Gastrocnemius medialis (tissue), 4 donors: ENCODE measurements at regions not wholly inside any gene's neighbourhood (a gene's known extent, or its start where the extent isn't known, plus 50 kb on each side); places are given as distances from the start of the nearest gene placed in this dataset.

ENCODE experiments used
- ATAC-seq, 2 donors: fragments of 150-250 bp; one replicate each; pipeline ENCODE4 v1.9.1; 2016
- DNase-seq, 2 donors: peaks; one replicate each; pipeline ENCODE4 v3.0.0-alpha.2; 2019
- H3K27ac ChIP-seq, 4 donors: fragments of 200-600 bp; sonication (generic); 1 replicate in 1 of 4; 2 replicates in 3 of 4; pipeline ENCODE4 v1.5.1; 2016 to 2018; ENCODE audit warnings: mild to moderate bottlenecking in 2 of 4, moderate library complexity in 1 of 4
- H3K27me3 ChIP-seq, 3 donors: fragments of 200-600 bp; sonication (generic) in 2 of 3; 1 replicate in 1 of 3; 2 replicates in 2 of 3; pipeline versions ENCODE4 v1.5.1 to v1.6.0; 2016 to 2019; ENCODE audit warnings: mild to moderate bottlenecking in 1 of 3, moderate library complexity in 1 of 3
- H3K36me3 ChIP-seq, 2 donors: fragments of 200-600 bp; sonication (generic) in 1 of 2; one replicate each; pipeline ENCODE4 v1.5.1; 2017 to 2018
- H3K4me1 ChIP-seq, 2 donors: fragments of 200-600 bp; sonication (generic) in 1 of 2; one replicate each; pipeline ENCODE4 v1.5.1; 2016 to 2017; ENCODE audit warnings: mild to moderate bottlenecking in 2 of 2
- H3K4me3 ChIP-seq, 4 donors: fragments of 200-600 bp; sonication (generic) in 3 of 4; 1 replicate in 1 of 4; 2 replicates in 3 of 4; pipeline ENCODE4 v1.5.1; 2016 to 2019; ENCODE audit warnings: mild to moderate bottlenecking in 2 of 4
- H3K9me3 ChIP-seq, 3 donors: fragments of 200-600 bp; sonication (generic) in 2 of 3; 1 replicate in 1 of 3; 2 replicates in 2 of 3; pipeline ENCODE4 v1.5.1; 2016 to 2019
- CTCF ChIP-seq, 5 experiments: fragments of 450-650 bp in 3 of 5; fragments of 200-600 bp in 2 of 5; sonication (generic) in 2 of 5; IDR thresholded peaks in 4 of 5; conservative IDR thresholded peaks in 1 of 5; 1 replicate in 4 of 5; 2 replicates in 1 of 5; pipeline ENCODE4 v1.5.1; 2016 to 2019; ENCODE audit warnings: antibody characterized with exemption in 5 of 5, mild to moderate bottlenecking in 3 of 5, moderate library complexity in 3 of 5
- POLR2A ChIP-seq, 2 donors: fragments of 450-650 bp; IDR thresholded peaks; one replicate each; pipeline ENCODE4 v1.6.1; 2017; ENCODE audit warnings: antibody characterized with exemption in 2 of 2, mild to moderate bottlenecking in 2 of 2, moderate library complexity in 2 of 2
- in situ Hi-C, 4 donors: fragments of 200-750 bp; cut with MboI; loops; one replicate each; pipeline versions ENCODE4 v1.15.0 to v1.8.0; 2017; ENCODE audit warnings: low sequenced_read_pairs in 4 of 4
- intact Hi-C: fragments of 100-400 bp; cut with DNase I; formaldehyde crosslinking; loops from one replicate; pipeline ENCODE4 v1.15.1; 2023; ENCODE audit warnings: low total_unique reads

GRCh38 chr6:156398371-156398770, 378.8 kb upstream of the ARID1B start:
- no peak overlapping the region for H3K4me3 ChIP-seq
- in situ Hi-C loops (no loop called here), intact Hi-C loops (no loop called here)
- H3K27me3 ChIP-seq: peaks cover 5 to 10% (median 8%) of the 10 kb centered on the region in 3 donors
- TF ChIP-seq POLR2A (IDR thresholded peaks at IDR 0.05): no peak
- TF ChIP-seq CTCF (IDR thresholded peaks at IDR 0.05 in 4 of 5, conservative IDR thresholded peaks at IDR 0.05 in 1 of 5): no peak
- H3K36me3 ChIP-seq: no peaks in the 10 kb centered on the region
- no peak for ATAC-seq
- no peak overlapping the region for H3K27ac ChIP-seq
- peaks cover 2 to 6% of the 10 kb centered on the region in 2 donors for H3K4me1 ChIP-seq
- DNase-seq: no peak
- no peaks in the 10 kb centered on the region for H3K9me3 ChIP-seq

GRCh38 chr6:156396791-156397418, 380.3 kb upstream of the ARID1B start:
- Histone ChIP-seq H3K4me1 (peaks cover 2 to 6% of the 10 kb centered on the region in 2 donors), H3K9me3 (no peaks in the 10 kb centered on the region), H3K4me3 (peak overlapping the region in 2 of 4 donors; percentile 20 to 28), H3K36me3 (no peaks in the 10 kb centered on the region), H3K27ac (no peak overlapping the region), H3K27me3 (peaks cover 5 to 10% (median 8%) of the 10 kb centered on the region in 3 donors)
- in situ Hi-C loops (no loop called here), intact Hi-C loops (no loop called here)
- no peak for DNase-seq
- no peak for ATAC-seq
- TF ChIP-seq POLR2A (IDR thresholded peaks at IDR 0.05): no peak

GRCh38 chr6:156396068-156396771, 381.0 kb upstream of the ARID1B start:
- no peak for TF ChIP-seq POLR2A (IDR thresholded peaks at IDR 0.05)
- no peak for TF ChIP-seq CTCF (IDR thresholded peaks at IDR 0.05 in 4 of 5, conservative IDR thresholded peaks at IDR 0.05 in 1 of 5)
- intact Hi-C loops: no loop called here
- Histone ChIP-seq H3K9me3 (no peaks in the 10 kb centered on the region), H3K27ac (no peak overlapping the region), H3K36me3 (no peaks in the 10 kb centered on the region), H3K27me3 (peaks cover 5 to 10% (median 8%) of the 10 kb centered on the region in 3 donors), H3K4me1 (peaks cover 2 to 6% of the 10 kb centered on the region in 2 donors), H3K4me3 (peak overlapping the region in 1 of 4 donors; percentile 28)
- ATAC-seq: no peak
- in situ Hi-C loops: no loop called here
- DNase-seq: no peak

GRCh38 chr6:156395276-156395675, 381.9 kb upstream of the ARID1B start:
- Histone ChIP-seq H3K9me3 (no peaks in the 10 kb centered on the region), H3K27ac (no peak overlapping the region), H3K4me1 (peaks cover 2 to 6% of the 10 kb centered on the region in 2 donors), H3K4me3 (no peak overlapping the region), H3K36me3 (no peaks in the 10 kb centered on the region), H3K27me3 (peaks cover 5 to 10% (median 8%) of the 10 kb centered on the region in 3 donors)
- in situ Hi-C loops: no loop called here
- TF ChIP-seq POLR2A (IDR thresholded peaks at IDR 0.05): no peak
- TF ChIP-seq CTCF (IDR thresholded peaks at IDR 0.05 in 4 of 5, conservative IDR thresholded peaks at IDR 0.05 in 1 of 5): no peak
- intact Hi-C loops: no loop called here
- ATAC-seq (no peak), DNase-seq (no peak)

GRCh38 chr6:156392648-156393047, 384.5 kb upstream of the ARID1B start:
- no peaks in the 10 kb centered on the region for H3K9me3 ChIP-seq
- no peaks in the 10 kb centered on the region for H3K36me3 ChIP-seq
- no peak overlapping the region for H3K27ac ChIP-seq
- intact Hi-C loops (no loop called here), in situ Hi-C loops (no loop called here)
- DNase-seq (no peak), ATAC-seq (no peak)
- no peak overlapping the region for H3K4me3 ChIP-seq
- H3K4me1 ChIP-seq: peaks cover 2 to 6% of the 10 kb centered on the region in 2 donors
- peaks cover 5 to 10% (median 8%) of the 10 kb centered on the region in 3 donors for H3K27me3 ChIP-seq
- TF ChIP-seq POLR2A (IDR thresholded peaks at IDR 0.05) (no peak), CTCF (IDR thresholded peaks at IDR 0.05 in 4 of 5, conservative IDR thresholded peaks at IDR 0.05 in 1 of 5) (no peak)
